T-helper 2 cell (primary cell): ENCODE measurements at regions not wholly inside any gene's neighbourhood (a gene's known extent, or its start where the extent isn't known, plus 50 kb on each side); places are given as distances from the start of the nearest gene placed in this dataset.
"Not testable (repeated sequence)": the region's sequence is repeated elsewhere in the genome, so short reads cannot be mapped to it uniquely, and the experiment has no call there.

Source experiments
- DNase-seq, 5 experiments: peaks; one replicate each; pipeline versions ENCODE4 v3.0.0 to v3.0.0-alpha.2; 2012 to 2022

- no peak for DNase-seq
Observed at GRCh38 chr22:34763496-34763895, 302.5 kb upstream of the ISX start.

DNA sequence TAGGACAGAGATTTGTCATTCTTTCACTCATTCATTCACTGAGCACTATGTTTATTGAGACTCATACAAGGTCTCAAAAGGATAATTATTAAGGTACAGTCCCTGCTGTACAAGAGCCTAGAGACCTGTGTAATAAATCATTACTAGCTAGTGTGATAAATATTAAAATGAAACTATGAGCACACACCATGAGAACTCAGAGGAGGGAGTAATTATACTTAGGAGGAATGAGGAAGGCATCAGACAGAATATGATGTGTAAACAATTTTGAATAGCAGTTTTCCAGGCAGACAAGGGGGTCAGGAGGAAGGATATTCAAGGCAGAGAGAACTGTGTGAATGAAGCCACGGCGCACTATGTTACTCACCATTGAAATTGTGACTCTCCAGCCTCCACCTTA, 300.8 kb upstream of the ISX start:
- no peak for DNase-seq

- DNase-seq: no peak
Observed at GRCh38 chr22:34769361-34769760, 296.6 kb upstream of the ISX start.

DNA sequence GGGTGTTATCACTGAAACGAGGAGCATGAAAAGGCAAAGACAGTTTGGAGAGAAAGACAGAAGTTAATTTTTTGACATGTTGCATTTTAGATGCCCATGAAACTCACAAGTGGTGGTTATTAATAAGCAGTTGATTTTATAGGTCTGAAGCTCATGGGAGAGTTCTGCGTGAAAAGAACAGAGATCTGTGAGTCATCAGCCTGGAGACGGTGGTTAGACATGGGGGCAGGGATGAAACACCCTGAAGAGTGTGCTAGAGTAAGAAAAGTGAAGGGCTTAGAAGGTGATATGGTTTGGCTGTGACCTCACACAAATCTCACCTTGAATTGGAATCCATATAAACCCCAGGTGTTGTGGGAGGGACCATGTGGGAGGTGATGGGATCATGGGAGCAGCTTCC, 289.1 kb upstream of the ISX start:
- DNase-seq: no peak

- no peak for DNase-seq
Observed at GRCh38 chr22:34781681-34782080, 284.3 kb upstream of the ISX start.

GRCh38 chr22:34783436-34783835, 282.5 kb upstream of the ISX start:
- no peak for DNase-seq

DNA sequence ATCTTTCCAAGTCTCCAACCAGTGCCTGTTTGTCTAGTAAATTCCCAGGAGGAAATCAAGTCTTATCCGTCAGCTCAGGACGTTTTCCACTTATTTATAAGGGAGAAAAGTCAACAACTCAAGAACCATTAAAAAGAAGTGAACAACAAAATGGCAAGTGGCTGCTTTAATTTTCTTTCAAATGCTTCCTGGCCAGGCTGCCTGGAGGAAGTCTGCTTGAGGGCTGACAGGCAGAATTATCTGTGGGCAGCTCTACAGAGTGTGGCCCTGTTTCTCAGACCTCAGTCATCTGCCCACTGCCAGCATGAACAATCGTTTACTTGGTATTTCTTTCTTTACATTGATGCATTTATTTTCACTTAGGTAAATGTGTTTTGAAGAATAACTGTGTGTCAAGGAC, 281.9 kb upstream of the ISX start:
- DNase-seq: no peak

DNA sequence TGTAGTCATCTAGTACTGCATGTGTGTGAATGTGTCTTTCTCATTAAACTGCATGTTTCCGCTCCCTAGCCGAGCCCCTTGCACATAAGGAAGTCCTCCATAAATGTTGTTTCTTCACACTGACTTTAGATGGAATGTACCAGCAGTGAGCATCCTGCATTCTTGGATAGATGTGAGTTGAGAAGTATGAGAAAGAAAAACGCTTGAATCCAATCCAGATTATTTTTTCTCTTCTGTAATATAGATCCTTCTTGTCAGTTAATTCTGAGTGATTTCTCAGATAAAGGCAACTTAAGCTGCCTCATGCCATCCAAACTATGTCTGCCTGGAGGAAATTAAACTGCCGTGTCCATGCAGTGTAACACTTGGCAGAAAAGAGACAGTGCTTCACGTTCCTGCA, 268.1 kb upstream of the ISX start:
- DNase-seq: no peak

- no peak for DNase-seq
Observed at GRCh38 chr22:34798605-34799004, 267.4 kb upstream of the ISX start.

- no peak for DNase-seq
Observed at GRCh38 chr22:34800260-34800980, 265.5 kb upstream of the ISX start.

DNA sequence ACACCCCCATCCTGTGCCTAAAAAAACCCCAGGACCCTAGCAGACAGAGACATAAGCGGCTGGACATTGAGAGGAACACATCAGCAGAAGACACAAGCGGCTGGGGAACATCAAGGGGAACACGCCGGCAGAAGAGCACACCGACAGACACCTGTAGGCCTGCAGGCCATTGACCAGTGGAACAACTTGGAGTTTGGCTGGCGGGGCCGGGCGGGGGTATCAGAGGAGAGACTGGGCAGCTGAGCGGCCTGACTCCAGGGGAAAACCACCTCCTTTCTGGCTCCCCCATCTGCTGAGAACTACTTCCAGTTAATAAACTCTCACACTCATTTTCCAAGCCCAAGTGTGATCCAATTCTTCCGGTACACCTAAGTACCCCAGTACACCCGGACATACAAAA, 264.7 kb upstream of the ISX start:
- no peak for DNase-seq

DNA sequence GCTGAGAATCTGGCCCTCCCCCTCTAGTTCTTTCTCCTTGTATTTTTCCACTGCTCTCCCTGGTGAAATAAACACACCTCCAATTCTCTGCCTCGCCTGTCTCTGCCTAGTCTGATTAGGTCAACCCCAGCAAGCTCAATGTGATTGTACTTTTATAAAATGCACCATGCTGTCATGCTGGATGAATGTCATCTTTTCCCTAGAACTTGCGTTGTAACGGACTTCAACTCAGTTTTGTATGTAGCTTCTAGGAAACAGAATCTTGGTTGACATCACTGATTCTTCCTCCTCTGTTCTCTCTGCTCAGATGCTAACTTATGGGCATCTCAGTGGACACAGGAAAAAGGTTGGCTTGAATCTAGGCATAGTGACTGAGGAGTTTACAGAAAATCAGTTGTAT, 261.9 kb upstream of the ISX start:
- DNase-seq: no peak

- no peak for DNase-seq
Observed at GRCh38 chr22:34804604-34805003, 261.4 kb upstream of the ISX start.

DNA sequence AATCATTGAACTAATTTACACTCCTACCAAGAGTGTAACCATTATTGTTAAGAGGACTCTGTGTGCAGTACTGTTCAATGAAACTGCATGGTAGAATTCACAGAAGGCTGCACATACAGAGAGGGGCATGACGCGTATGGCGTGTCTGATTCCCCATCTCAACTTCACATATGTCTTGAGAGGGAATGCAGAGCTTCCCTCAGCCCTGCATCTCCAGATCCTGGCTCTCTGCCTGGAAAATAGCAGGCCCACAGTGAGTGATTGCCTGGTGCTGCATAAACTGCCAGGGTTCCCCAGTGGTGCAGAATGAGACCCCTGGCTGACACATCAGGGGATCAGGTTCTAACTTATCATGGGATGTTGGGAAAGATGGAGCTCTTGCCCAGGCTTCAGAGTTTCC, 260.2 kb upstream of the ISX start:
- DNase-seq: no peak

DNA sequence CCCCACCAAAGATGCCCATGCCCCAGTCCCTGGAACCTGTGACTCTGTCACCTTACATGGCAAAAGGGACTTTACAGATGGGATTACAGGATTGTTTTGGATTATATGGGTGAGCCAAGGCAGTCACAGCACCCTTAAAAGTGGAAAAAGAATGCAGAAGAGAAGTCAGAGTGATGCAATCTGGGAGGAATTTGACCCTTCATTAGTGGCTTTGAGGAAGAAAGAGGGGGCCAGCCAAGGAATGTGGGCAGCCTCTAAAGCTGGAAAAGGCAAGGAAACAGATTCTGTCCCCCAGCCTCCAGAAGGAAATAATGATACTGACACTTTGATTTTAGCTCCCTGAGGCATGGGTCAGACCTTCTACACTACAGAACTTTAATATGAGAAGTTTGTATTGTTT, 257.3 kb upstream of the ISX start:
- DNase-seq: no peak

DNA sequence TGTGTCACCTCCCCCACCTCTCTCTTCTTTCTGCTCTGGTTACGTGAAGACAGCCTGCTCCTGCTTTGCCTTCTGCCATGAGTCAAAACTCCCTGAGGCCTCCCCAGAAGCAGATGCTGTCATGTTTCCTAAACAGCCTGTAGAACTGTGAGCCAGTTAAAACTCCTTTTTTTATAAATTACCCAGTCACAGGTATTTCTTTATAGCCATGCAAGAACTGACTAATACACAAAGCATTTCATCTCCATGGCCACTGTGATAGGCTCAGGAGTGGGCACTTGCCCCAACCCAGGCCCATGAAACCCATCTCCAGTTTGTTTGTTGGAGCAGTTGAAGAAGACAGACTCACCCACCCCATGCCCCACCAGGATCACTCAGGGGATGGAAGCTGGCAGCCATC, 253.3 kb upstream of the ISX start:
- no peak for DNase-seq

- no peak for DNase-seq
Observed at GRCh38 chr22:34814260-34815025, 251.5 kb upstream of the ISX start.

GRCh38 chr22:34829485-34829884, 236.5 kb upstream of the ISX start:
- DNase-seq: no peak

GRCh38 chr22:34834059-34834458, 231.9 kb upstream of the ISX start:
- DNase-seq: no peak

DNA sequence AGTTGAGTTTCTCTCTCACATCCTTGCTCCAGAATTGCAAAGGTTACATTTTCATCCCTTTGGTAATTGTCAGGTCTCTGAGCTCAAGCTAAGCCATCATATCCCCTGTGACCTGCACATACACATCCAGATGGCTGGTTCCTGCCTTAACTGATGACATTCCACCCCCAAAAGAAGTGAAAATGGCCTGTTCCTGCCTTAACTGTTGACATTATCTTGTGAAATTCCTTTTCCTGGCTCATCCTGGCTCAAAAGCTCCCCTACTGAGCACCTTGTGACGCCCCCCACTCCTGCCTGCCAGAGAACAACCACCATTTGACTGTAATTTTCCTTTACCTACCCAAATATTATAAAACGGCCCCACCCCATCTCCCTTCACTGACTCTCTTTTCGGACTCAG, 231.4 kb upstream of the ISX start:
- DNase-seq: not testable (repeated sequence)

DNA sequence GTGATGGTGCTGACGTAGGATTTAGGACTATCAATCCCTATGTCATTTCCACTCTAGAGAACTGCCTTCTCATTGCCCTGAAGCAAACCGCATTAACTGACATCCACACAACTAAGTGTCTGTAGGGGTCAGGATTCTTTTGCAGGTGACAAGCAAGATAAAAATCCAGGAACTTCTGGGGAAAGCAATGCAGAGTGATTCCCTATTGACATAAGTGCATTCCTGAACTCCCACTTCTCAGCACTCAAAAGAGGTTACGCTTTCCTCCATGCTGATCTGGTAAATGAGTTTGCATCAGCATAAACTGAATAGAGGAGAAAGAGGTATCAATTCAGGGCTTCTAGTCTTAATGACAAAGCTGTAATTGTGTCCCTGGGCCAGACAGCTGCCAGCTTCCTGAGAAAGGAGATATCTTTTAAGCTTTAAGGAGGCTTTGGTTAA, 224.6 kb upstream of the ISX start:
- DNase-seq: no peak

GRCh38 chr22:34841911-34842310, 224.0 kb upstream of the ISX start:
- DNase-seq: no peak

- DNase-seq: no peak
Observed at GRCh38 chr22:34842630-34843029, 223.3 kb upstream of the ISX start.

DNA sequence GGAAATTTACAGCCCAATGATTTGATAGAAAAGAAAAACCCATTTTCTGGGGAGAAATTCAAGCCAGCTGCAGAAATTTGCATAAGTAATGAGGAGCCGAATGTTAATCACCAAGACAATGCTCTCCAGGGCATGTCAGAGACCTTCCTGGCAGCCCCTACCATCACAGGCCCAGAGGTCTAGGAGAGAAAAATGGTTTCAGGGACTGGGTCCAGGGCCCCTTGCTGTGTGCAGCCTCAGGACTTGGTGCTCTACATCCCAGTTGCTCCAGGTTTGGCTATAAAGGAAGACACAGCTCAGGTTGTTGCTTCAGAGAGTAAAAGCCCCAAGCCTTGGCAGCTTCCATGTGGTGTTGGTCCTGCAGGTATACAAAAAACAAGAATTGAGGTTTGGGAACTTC, 222.2 kb upstream of the ISX start:
- DNase-seq: not testable (repeated sequence)

DNA sequence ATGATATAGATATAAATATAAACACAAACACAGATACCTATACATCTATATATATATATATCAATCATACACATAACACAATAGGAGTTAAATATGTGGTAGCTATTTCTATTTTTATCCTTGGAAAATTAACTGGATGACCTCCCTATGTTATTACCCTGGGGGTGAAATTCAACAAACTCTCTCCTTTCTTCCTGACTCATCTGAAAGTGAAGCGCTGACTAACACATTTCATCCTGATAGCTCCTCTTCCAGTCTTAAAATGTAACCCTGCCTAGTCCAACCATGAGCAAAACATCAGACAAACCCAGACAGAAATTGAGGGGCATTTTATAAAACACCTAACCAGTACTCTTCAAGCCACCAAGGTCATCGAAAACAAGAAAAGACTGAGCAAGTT, 220.6 kb upstream of the ISX start:
- DNase-seq: no peak
